Mesenchymal stem cell (in vitro differentiated cells and primary cell): ENCODE measurements at regions not wholly inside any gene's neighbourhood (a gene's known extent, or its start where the extent isn't known, plus 50 kb on each side); places are given as distances from the start of the nearest gene placed in this dataset.

Experiments used
- DNase-seq: peaks from one replicate; pipeline ENCODE4 v3.0.0-alpha.2; 2013
- H2AFZ ChIP-seq: one replicate; pipeline ENCODE4 v1.6.1; 2013; ENCODE audit warnings: low read depth, mild to moderate bottlenecking, control low read depth, inconsistent platforms, low read length, moderate library complexity
- H2AK5ac ChIP-seq: 2 replicates; pipeline ENCODE4 v1.6.1; 2013; ENCODE audit warnings: low read length, moderate library complexity, mild to moderate bottlenecking, inconsistent platforms; ENCODE audit not compliant: severe bottlenecking
- H2BK120ac ChIP-seq: one replicate; pipeline ENCODE4 v1.6.1; 2013; ENCODE audit warnings: low read depth, mild to moderate bottlenecking, inconsistent platforms, low read length, moderate library complexity
- H2BK12ac ChIP-seq, 2 experiments: one replicate each; pipeline ENCODE4 v1.6.1; 2013; ENCODE audit warnings: inconsistent platforms in 2 of 2, low read length in 2 of 2, mild to moderate bottlenecking in 2 of 2, moderate library complexity in 2 of 2, control low read depth in 1 of 2
- H2BK15ac ChIP-seq: one replicate; pipeline ENCODE4 v1.6.1; 2013; ENCODE audit warnings: mild to moderate bottlenecking, low read depth, inconsistent platforms; ENCODE audit not compliant: poor library complexity, severe bottlenecking
- H2BK5ac ChIP-seq: 2 replicates; pipeline ENCODE4 v1.6.1; 2013; ENCODE audit warnings: low read depth, mild to moderate bottlenecking, low read length, control low read depth, inconsistent platforms; ENCODE audit not compliant: poor library complexity, severe bottlenecking
- H3K14ac ChIP-seq, 2 experiments: one replicate each; pipeline ENCODE4 v1.6.1; 2013; ENCODE audit warnings: inconsistent platforms in 2 of 2, low read length in 2 of 2, control low read depth in 1 of 2, mild to moderate bottlenecking in 1 of 2, moderate library complexity in 1 of 2
- H3K18ac ChIP-seq, 2 experiments: one replicate each; pipeline ENCODE4 v1.6.1; 2013; ENCODE audit warnings: inconsistent platforms in 2 of 2, low read length in 2 of 2, control low read depth in 1 of 2, low read depth in 1 of 2, mild to moderate bottlenecking in 1 of 2
- H3K23ac ChIP-seq, 2 experiments: one replicate each; pipeline ENCODE4 v1.6.1; 2013; ENCODE audit warnings: inconsistent platforms in 2 of 2, low read length in 2 of 2, mild to moderate bottlenecking in 2 of 2, moderate library complexity in 2 of 2, control low read depth in 1 of 2
- H3K27ac ChIP-seq: 2 replicates; pipeline ENCODE4 v1.5.1; 2013; ENCODE audit warnings: mild to moderate bottlenecking, moderate library complexity, low read length, control low read depth, inconsistent platforms; ENCODE audit not compliant: poor library complexity, severe bottlenecking
- H3K27me3 ChIP-seq, 2 experiments: 2 replicates each; pipeline versions ENCODE4 v1.6.1 to v1.7.0; 2013; ENCODE audit warnings: low read length in 2 of 2, mild to moderate bottlenecking in 2 of 2, moderate library complexity in 2 of 2, control low read depth in 1 of 2, inconsistent platforms in 1 of 2; ENCODE audit not compliant: control insufficient read depth in 1 of 2, insufficient read depth in 1 of 2
- H3K36me3 ChIP-seq, 2 experiments: 2 replicates each; pipeline versions ENCODE4 v1.6.1 to v1.7.0; 2013; ENCODE audit warnings: low read length in 2 of 2, control low read depth in 1 of 2, inconsistent platforms in 1 of 2, low read depth in 1 of 2, mild to moderate bottlenecking in 1 of 2; ENCODE audit not compliant: insufficient read depth in 2 of 2, control insufficient read depth in 1 of 2
- H3K4ac ChIP-seq, 2 experiments: one replicate each; pipeline ENCODE4 v1.6.1; 2013; ENCODE audit warnings: inconsistent platforms in 2 of 2, low read length in 2 of 2, mild to moderate bottlenecking in 2 of 2, moderate library complexity in 2 of 2, control low read depth in 1 of 2, low read depth in 1 of 2
- H3K4me1 ChIP-seq: 2 replicates; pipeline ENCODE4 v1.6.1; 2013; ENCODE audit warnings: low read depth, low read length, control low read depth; ENCODE audit not compliant: control insufficient read depth, insufficient read depth
- H3K4me2 ChIP-seq: 2 replicates; pipeline ENCODE4 v1.6.1; 2013; ENCODE audit warnings: low read length, mild to moderate bottlenecking, inconsistent platforms; ENCODE audit not compliant: poor library complexity, severe bottlenecking
- H3K4me3 ChIP-seq, 2 experiments: 2 replicates each; pipeline versions ENCODE4 v1.5.1 to v1.7.0; 2013; ENCODE audit warnings: low read length in 2 of 2, mild to moderate bottlenecking in 2 of 2, control low read depth in 1 of 2, low read depth in 1 of 2; ENCODE audit not compliant: insufficient read depth in 1 of 2
- H3K79me1 ChIP-seq: replicated peaks from 2 replicates; pipeline ENCODE4 v1.6.1; 2013; ENCODE audit warnings: mild to moderate bottlenecking, control low read depth, low read length, inconsistent platforms; ENCODE audit not compliant: poor library complexity, severe bottlenecking
- H3K9ac ChIP-seq: 2 replicates; pipeline ENCODE4 v1.7.0; 2013; ENCODE audit warnings: mild to moderate bottlenecking, low read length, moderate library complexity
- H3K9me3 ChIP-seq: 2 replicates; pipeline ENCODE4 v1.7.0; 2013; ENCODE audit warnings: mild to moderate bottlenecking, low read length; ENCODE audit not compliant: control insufficient read depth
- H4K8ac ChIP-seq: one replicate; pipeline ENCODE4 v1.6.1; 2013; ENCODE audit warnings: inconsistent platforms, mild to moderate bottlenecking, low read length, moderate library complexity
- H4K91ac ChIP-seq: one replicate; pipeline ENCODE4 v1.6.1; 2013; ENCODE audit warnings: mild to moderate bottlenecking, low read length, inconsistent platforms
- WGBS: methylation state at CpG from one replicate; pipeline ENCODE4 v1.1.7; 2013; ENCODE audit warnings: mixed read lengths; 5-methylcytosine and 5-hydroxymethylcytosine counted together

- Histone ChIP-seq H4K8ac (no peak overlapping the region), H2BK120ac (no peak overlapping the region), H3K4me3 (no peak overlapping the region), H3K9me3 (no peaks in the 10 kb centered on the region), H3K79me1 (no peaks in the 10 kb centered on the region), H2BK5ac (no peak overlapping the region), H2AK5ac (no peak overlapping the region), H4K91ac (no peak overlapping the region), H3K18ac (no peak overlapping the region), H3K4me1 (no peaks in the 10 kb centered on the region), H3K4ac (no peak overlapping the region), H3K9ac (no peak overlapping the region), H3K4me2 (no peak overlapping the region), H2AFZ (no peak overlapping the region), H3K27me3 (no peaks in the 10 kb centered on the region), H3K27ac (no peak overlapping the region), H3K36me3 (no peaks in the 10 kb centered on the region), H2BK15ac (no peak overlapping the region), H2BK12ac (no peak overlapping the region), H3K14ac (no peak overlapping the region), H3K23ac (no peak overlapping the region)
- WGBS, result 100% methylated on average over 1 of the region's 1 CpG
- DNase-seq, result no peak
Measured at GRCh38 chr21:16872616-16873015, 640.2 kb upstream of the CXADR start.

- Histone ChIP-seq H3K18ac (no peak overlapping the region), H3K4me2 (no peak overlapping the region), H3K79me1 (no peaks in the 10 kb centered on the region), H2BK15ac (no peak overlapping the region), H3K23ac (no peak overlapping the region), H3K4me1 (no peaks in the 10 kb centered on the region), H2AFZ (no peak overlapping the region), H3K4ac (no peak overlapping the region), H3K14ac (no peak overlapping the region), H2BK120ac (no peak overlapping the region), H4K8ac (no peak overlapping the region), H3K36me3 (no peaks in the 10 kb centered on the region), H2BK12ac (no peak overlapping the region), H2BK5ac (no peak overlapping the region), H2AK5ac (no peak overlapping the region), H3K27me3 (no peaks in the 10 kb centered on the region), H3K9me3 (no peaks in the 10 kb centered on the region), H3K9ac (no peak overlapping the region), H4K91ac (no peak overlapping the region), H3K27ac (no peak overlapping the region), H3K4me3 (no peak overlapping the region)
- no peak for DNase-seq
- 95% methylated on average over 1 of the region's 2 CpGs for WGBS
Measured at GRCh38 chr21:16873176-16873575, 639.7 kb upstream of the CXADR start.

- no peak overlapping the region for H2BK5ac ChIP-seq
- no peak overlapping the region for H4K8ac ChIP-seq
- no peak overlapping the region for H2AFZ ChIP-seq
- H3K79me1 ChIP-seq, result no peaks in the 10 kb centered on the region
- no peak overlapping the region for H3K23ac ChIP-seq
- H3K9me3 ChIP-seq, result no peaks in the 10 kb centered on the region
- no peak overlapping the region for H2BK12ac ChIP-seq
- no peak overlapping the region for H2BK120ac ChIP-seq
- no peak overlapping the region for H3K4ac ChIP-seq
- H3K36me3 ChIP-seq, result no peaks in the 10 kb centered on the region
- WGBS, result 95% methylated on average over 1 of the region's 1 CpG
- H3K27ac ChIP-seq, result no peak overlapping the region
- no peak overlapping the region for H2AK5ac ChIP-seq
- no peak overlapping the region for H4K91ac ChIP-seq
- no peaks in the 10 kb centered on the region for H3K4me1 ChIP-seq
- no peaks in the 10 kb centered on the region for H3K27me3 ChIP-seq
- DNase-seq, result no peak
- no peak overlapping the region for H3K4me3 ChIP-seq
- H3K18ac ChIP-seq, result no peak overlapping the region
- H3K4me2 ChIP-seq, result no peak overlapping the region
- H2BK15ac ChIP-seq, result no peak overlapping the region
- no peak overlapping the region for H3K9ac ChIP-seq
- no peak overlapping the region for H3K14ac ChIP-seq
Measured at GRCh38 chr21:16873596-16873995, 639.2 kb upstream of the CXADR start.

DNA sequence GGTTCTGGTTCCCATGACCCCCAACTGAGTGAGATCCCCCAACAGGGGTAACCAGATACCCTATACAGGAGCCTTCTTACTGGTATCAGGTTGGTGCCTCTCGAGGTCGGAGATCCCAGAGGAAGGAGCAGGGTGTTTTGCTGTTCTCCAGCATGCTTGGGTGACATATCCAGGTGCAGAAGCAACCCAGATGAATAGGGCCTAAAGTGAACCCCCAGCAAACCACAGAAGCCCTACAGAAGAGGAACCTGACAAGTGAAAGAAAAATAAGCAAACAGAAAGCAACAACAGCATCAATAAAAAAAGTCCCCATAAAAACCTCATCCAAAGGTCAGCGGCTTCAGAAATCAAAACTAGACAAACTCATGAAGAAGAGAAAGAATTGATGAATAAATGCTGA is 633.4 kb upstream of the CXADR start:
- H3K79me1 ChIP-seq, result no peaks in the 10 kb centered on the region
- H4K91ac ChIP-seq, result no peak overlapping the region
- H2AFZ ChIP-seq, result no peak overlapping the region
- DNase-seq, result no peak
- H3K27ac ChIP-seq, result no peak overlapping the region
- no peaks in the 10 kb centered on the region for H3K4me1 ChIP-seq
- no peak overlapping the region for H2BK15ac ChIP-seq
- H3K4ac ChIP-seq, result no peak overlapping the region
- no peak overlapping the region for H3K4me3 ChIP-seq
- no peak overlapping the region for H4K8ac ChIP-seq
- WGBS, result 79% methylated on average over 2 of the region's 3 CpGs
- H3K9ac ChIP-seq, result no peak overlapping the region
- H3K23ac ChIP-seq, result no peak overlapping the region
- H2BK120ac ChIP-seq, result no peak overlapping the region
- H2AK5ac ChIP-seq, result no peak overlapping the region
- H3K36me3 ChIP-seq, result no peaks in the 10 kb centered on the region
- H3K27me3 ChIP-seq, result no peaks in the 10 kb centered on the region
- no peak overlapping the region for H2BK5ac ChIP-seq
- no peak overlapping the region for H3K18ac ChIP-seq
- H3K14ac ChIP-seq, result no peak overlapping the region
- no peak overlapping the region for H3K4me2 ChIP-seq
- no peak overlapping the region for H2BK12ac ChIP-seq
- no peaks in the 10 kb centered on the region for H3K9me3 ChIP-seq
